ENCODE measurements at regions not wholly inside any gene's neighbourhood (a gene's known extent, or its start where the extent isn't known, plus 50 kb on each side); places are given as distances from the start of the nearest gene placed in this dataset.

DNA sequence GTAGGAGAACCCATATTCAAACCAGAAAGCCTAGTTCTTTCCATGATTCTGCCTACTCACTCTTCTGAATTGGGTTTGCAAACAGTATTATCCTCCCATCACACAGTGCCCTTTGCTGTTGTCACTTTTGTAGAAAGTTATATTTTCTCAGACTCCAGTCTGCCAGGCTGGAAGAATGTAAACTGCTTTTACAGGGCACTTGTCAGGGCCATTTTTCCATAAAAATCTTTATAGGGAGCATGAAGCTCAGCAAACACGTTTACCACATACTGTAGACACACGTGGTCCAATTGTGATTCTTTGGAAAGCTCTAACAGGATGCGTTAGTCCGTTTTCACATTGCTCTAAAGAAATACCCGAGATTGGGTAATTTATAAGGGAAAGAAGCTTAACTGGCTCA lies 204.0 kb downstream of the KCNN2 start:
- H3K36me3 ChIP-seq (ENCODE audit: insufficient read depth, low read length): no peaks in the 10 kb centered on the region
- no peak for DNase-seq (ENCODE audit: insufficient read length, low spot score, missing footprints)
- H2AFZ ChIP-seq (ENCODE audit: low read length): no peak overlapping the region
- H4K20me1 ChIP-seq (ENCODE audit: insufficient read depth, low read length): no peaks in the 10 kb centered on the region
- no peak overlapping the region for H3K4me2 ChIP-seq (ENCODE audit: insufficient read depth, low read length)
- no peaks in the 10 kb centered on the region for H3K9me3 ChIP-seq (ENCODE audit: low read depth, low read length)
- no peak overlapping the region for H3K27ac ChIP-seq (ENCODE audit: low read depth, low read length)
- no peaks in the 10 kb centered on the region for H3K4me1 ChIP-seq (ENCODE audit: insufficient read depth, low read length)
- TF ChIP-seq, protein P1, sequence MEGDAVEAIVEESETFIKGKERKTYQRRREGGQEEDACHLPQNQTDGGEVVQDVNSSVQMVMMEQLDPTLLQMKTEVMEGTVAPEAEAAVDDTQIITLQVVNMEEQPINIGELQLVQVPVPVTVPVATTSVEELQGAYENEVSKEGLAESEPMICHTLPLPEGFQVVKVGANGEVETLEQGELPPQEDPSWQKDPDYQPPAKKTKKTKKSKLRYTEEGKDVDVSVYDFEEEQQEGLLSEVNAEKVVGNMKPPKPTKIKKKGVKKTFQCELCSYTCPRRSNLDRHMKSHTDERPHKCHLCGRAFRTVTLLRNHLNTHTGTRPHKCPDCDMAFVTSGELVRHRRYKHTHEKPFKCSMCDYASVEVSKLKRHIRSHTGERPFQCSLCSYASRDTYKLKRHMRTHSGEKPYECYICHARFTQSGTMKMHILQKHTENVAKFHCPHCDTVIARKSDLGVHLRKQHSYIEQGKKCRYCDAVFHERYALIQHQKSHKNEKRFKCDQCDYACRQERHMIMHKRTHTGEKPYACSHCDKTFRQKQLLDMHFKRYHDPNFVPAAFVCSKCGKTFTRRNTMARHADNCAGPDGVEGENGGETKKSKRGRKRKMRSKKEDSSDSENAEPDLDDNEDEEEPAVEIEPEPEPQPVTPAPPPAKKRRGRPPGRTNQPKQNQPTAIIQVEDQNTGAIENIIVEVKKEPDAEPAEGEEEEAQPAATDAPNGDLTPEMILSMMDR (IDR thresholded peaks at IDR 0.05; ENCODE audit: extremely low read depth, low read depth, low read length): no peak
- H3K27me3 ChIP-seq (ENCODE audit: insufficient read depth, low read length): no peaks in the 10 kb centered on the region
- H3K4me3 ChIP-seq (ENCODE audit: insufficient read depth, low read length): no peak overlapping the region
- no peaks in the 10 kb centered on the region for H3K79me2 ChIP-seq (ENCODE audit: insufficient read depth, low read length)

DNA sequence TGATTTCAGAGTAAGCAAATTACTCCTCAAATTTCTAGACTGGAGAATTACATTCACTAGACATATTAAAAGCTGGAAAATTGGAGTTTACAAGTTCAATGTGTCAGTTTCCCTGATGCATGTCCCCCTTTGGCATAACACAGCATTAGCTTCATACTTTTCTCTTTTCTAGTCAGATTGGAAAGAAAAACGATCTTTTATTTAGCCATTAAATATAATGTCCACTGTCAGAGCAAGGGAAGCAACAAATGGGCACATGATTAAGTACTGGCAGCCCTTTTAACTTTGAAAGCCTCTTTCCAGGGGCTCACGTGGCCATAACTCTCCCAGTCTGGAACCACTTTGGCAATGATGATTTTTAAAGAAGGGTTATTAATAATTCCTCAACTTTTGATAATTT lies 203.3 kb downstream of the KCNN2 start:
- Histone ChIP-seq H3K27ac (ENCODE audit: low read depth, low read length) (no peak overlapping the region), H3K4me2 (ENCODE audit: insufficient read depth, low read length) (no peak overlapping the region), H3K9me3 (ENCODE audit: low read depth, low read length) (no peaks in the 10 kb centered on the region), H3K4me1 (ENCODE audit: insufficient read depth, low read length) (no peaks in the 10 kb centered on the region), H2AFZ (ENCODE audit: low read length) (no peak overlapping the region), H3K27me3 (ENCODE audit: insufficient read depth, low read length) (no peaks in the 10 kb centered on the region), H3K79me2 (ENCODE audit: insufficient read depth, low read length) (no peaks in the 10 kb centered on the region), H3K36me3 (ENCODE audit: insufficient read depth, low read length) (no peaks in the 10 kb centered on the region), H4K20me1 (ENCODE audit: insufficient read depth, low read length) (no peaks in the 10 kb centered on the region), H3K4me3 (ENCODE audit: insufficient read depth, low read length) (no peak overlapping the region)
- TF ChIP-seq, protein P1 (IDR thresholded peaks at IDR 0.05; ENCODE audit: extremely low read depth, low read depth, low read length): no peak
- no peak for DNase-seq (ENCODE audit: insufficient read length, low spot score, missing footprints)

DNA sequence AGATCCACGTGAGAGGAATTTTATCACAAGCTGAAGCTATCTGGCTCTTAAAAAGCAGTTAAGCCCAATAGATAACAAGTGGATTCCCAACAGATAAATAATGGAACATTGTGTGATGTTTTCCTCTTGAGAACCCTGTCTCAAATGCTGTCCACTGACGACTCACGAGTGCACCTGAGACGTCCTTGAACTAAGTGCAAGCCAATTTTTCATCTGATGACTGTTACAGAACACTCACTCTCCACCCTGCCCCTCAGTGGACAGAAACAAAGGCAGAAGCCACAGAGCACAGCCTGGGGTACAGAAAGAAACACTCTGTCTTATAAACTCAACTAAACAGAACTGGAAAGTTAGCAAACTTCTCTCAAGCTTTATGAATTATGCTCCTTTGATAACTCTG lies 199.5 kb downstream of the KCNN2 start:
- Histone ChIP-seq H2AFZ (ENCODE audit: low read length) (no peak overlapping the region), H4K20me1 (ENCODE audit: insufficient read depth, low read length) (no peaks in the 10 kb centered on the region), H3K9me3 (ENCODE audit: low read depth, low read length) (no peaks in the 10 kb centered on the region), H3K79me2 (ENCODE audit: insufficient read depth, low read length) (no peaks in the 10 kb centered on the region), H3K4me1 (ENCODE audit: insufficient read depth, low read length) (no peaks in the 10 kb centered on the region), H3K27me3 (ENCODE audit: insufficient read depth, low read length) (no peaks in the 10 kb centered on the region), H3K27ac (ENCODE audit: low read depth, low read length) (no peak overlapping the region), H3K4me3 (ENCODE audit: insufficient read depth, low read length) (no peak overlapping the region), H3K36me3 (ENCODE audit: insufficient read depth, low read length) (no peaks in the 10 kb centered on the region), H3K4me2 (ENCODE audit: insufficient read depth, low read length) (no peak overlapping the region)
- TF ChIP-seq, protein P1 (IDR thresholded peaks at IDR 0.05; ENCODE audit: extremely low read depth, low read depth, low read length): no peak
- DNase-seq (ENCODE audit: insufficient read length, low spot score, missing footprints): no peak

All from osteoblast (primary cell).